IPS DF 6.9 (cell line): ENCODE measurements at regions not wholly inside any gene's neighbourhood (a gene's known extent, or its start where the extent isn't known, plus 50 kb on each side); places are given as distances from the start of the nearest gene placed in this dataset.
"Not testable (repeated sequence)": the region's sequence is repeated elsewhere in the genome, so short reads cannot be mapped to it uniquely, and the experiment has no call there.

Experiments
- DNase-seq: peaks from one replicate; pipeline ENCODE4 v3.0.0-alpha.2; 2013; ENCODE audit warnings: low read depth, low spot score
- H3K27ac ChIP-seq: one replicate; pipeline ENCODE4 v1.5.1; 2013; ENCODE audit warnings: low read length, control low read depth
- H3K27me3 ChIP-seq: 2 replicates; pipeline ENCODE4 v1.6.1; 2013; ENCODE audit warnings: mild to moderate bottlenecking, low read length; ENCODE audit not compliant: control insufficient read depth, insufficient read depth
- H3K36me3 ChIP-seq: 2 replicates; pipeline ENCODE4 v1.6.1; 2013; ENCODE audit warnings: low read length; ENCODE audit not compliant: control insufficient read depth, insufficient read depth
- H3K4me1 ChIP-seq: 2 replicates; pipeline ENCODE4 v1.6.1; 2013; ENCODE audit warnings: low read length; ENCODE audit not compliant: control insufficient read depth, insufficient read depth
- H3K4me3 ChIP-seq: 2 replicates; pipeline ENCODE4 v1.5.1; 2013; ENCODE audit warnings: mild to moderate bottlenecking, low read length
- H3K9me3 ChIP-seq: 2 replicates; pipeline ENCODE4 v1.6.1; 2013; ENCODE audit warnings: low read length, inconsistent platforms; ENCODE audit not compliant: control insufficient read depth, insufficient read depth
- WGBS: extraction: QIAGEN DNeasy Blood & Tissue Kit; methylation state at CpG from one replicate; pipeline ENCODE4 v1.1.7; 2013; ENCODE audit warnings: mixed read lengths, missing lambda C conversion rate; ENCODE audit not compliant: insufficient read length, insufficient coverage; 5-methylcytosine and 5-hydroxymethylcytosine counted together

GRCh38 chr2:90325796-90326353, 1634.4 kb downstream of the RPIA start:
- WGBS = no CpG with 5 or more reads among the region's 74 CpGs
- not testable (repeated sequence) for H3K27me3 ChIP-seq, H3K4me1 ChIP-seq, H3K9me3 ChIP-seq, H3K36me3 ChIP-seq, DNase-seq, H3K4me3 ChIP-seq, H3K27ac ChIP-seq

- H3K9me3 ChIP-seq, H3K36me3 ChIP-seq, H3K4me3 ChIP-seq, DNase-seq, H3K27ac ChIP-seq, H3K27me3 ChIP-seq, H3K4me1 ChIP-seq: not testable (repeated sequence)
- no CpG with 5 or more reads among the region's 9 CpGs for WGBS
Measured at GRCh38 chr2:90355546-90355945, 1664.1 kb downstream of the RPIA start.

GRCh38 chr2:90359344-90359743, 1667.9 kb downstream of the RPIA start:
- not testable (repeated sequence) for H3K36me3 ChIP-seq, H3K4me3 ChIP-seq, H3K4me1 ChIP-seq, H3K27me3 ChIP-seq, DNase-seq, H3K27ac ChIP-seq, H3K9me3 ChIP-seq
- WGBS = no CpG with 5 or more reads among the region's 15 CpGs

GRCh38 chr2:90359887-90360730, 1668.6 kb downstream of the RPIA start:
- not testable (repeated sequence) for H3K4me1 ChIP-seq

GRCh38 chr2:90360731-90361035, 1669.2 kb downstream of the RPIA start:
- not testable (repeated sequence) for H3K27me3 ChIP-seq, H3K4me3 ChIP-seq, DNase-seq, H3K4me1 ChIP-seq, H3K9me3 ChIP-seq, H3K36me3 ChIP-seq, H3K27ac ChIP-seq
- WGBS = no CpG with 5 or more reads among the region's 30 CpGs

More at GRCh38 chr2:90359887-90360730, 1668.6 kb downstream of the RPIA start:
- H3K27me3 ChIP-seq, H3K36me3 ChIP-seq, H3K9me3 ChIP-seq, DNase-seq, H3K27ac ChIP-seq, H3K4me3 ChIP-seq: not testable (repeated sequence)
- no CpG with 5 or more reads among the region's 93 CpGs for WGBS
